KMS-11 (cell line): ENCODE measurements at regions not wholly inside any gene's neighbourhood (a gene's known extent, or its start where the extent isn't known, plus 50 kb on each side); places are given as distances from the start of the nearest gene placed in this dataset.

ENCODE experiments used
- H2AFZ ChIP-seq: fragments of 200-600 bp; sonication (generic); 2 replicates; pipeline ENCODE4 v1.6.1; 2016; ENCODE audit warnings: antibody characterized with exemption, mixed run types, low read depth
- H3K27ac ChIP-seq: fragments of 200-600 bp; sonication (generic); 2 replicates; pipeline ENCODE4 v1.6.1; 2016; ENCODE audit warnings: mild to moderate bottlenecking, mixed run types
- H3K27me3 ChIP-seq: fragments of 200-600 bp; sonication (generic); 2 replicates; pipeline ENCODE4 v1.6.1; 2017; ENCODE audit warnings: mild to moderate bottlenecking, low read depth, mixed run types, moderate library complexity; ENCODE audit not compliant: insufficient read depth
- H3K36me3 ChIP-seq: fragments of 200-600 bp; sonication (generic); 2 replicates; pipeline ENCODE4 v1.6.1; 2017; ENCODE audit warnings: mild to moderate bottlenecking, mixed run types; ENCODE audit not compliant: insufficient read depth
- H3K4me1 ChIP-seq: fragments of 200-600 bp; sonication (generic); 2 replicates; pipeline ENCODE4 v1.6.1; 2016; ENCODE audit warnings: mild to moderate bottlenecking, low read depth, mixed run types; ENCODE audit not compliant: poor library complexity, severe bottlenecking
- H3K4me2 ChIP-seq: fragments of 200-600 bp; sonication (generic); 2 replicates; pipeline ENCODE4 v1.7.0; 2016; ENCODE audit warnings: mild to moderate bottlenecking, mixed run types
- H3K4me3 ChIP-seq: fragments of 200-600 bp; sonication (generic); IDR thresholded peaks from 2 replicates; pipeline ENCODE4 v1.6.1; 2017; ENCODE audit warnings: low read depth, low read length, mixed read lengths; ENCODE audit not compliant: insufficient read depth
- H3K79me2 ChIP-seq: fragments of 200-600 bp; sonication (generic); 2 replicates; pipeline ENCODE4 v1.6.1; 2016; ENCODE audit warnings: low read depth, mixed run types; ENCODE audit not compliant: insufficient read depth
- H3K9ac ChIP-seq: fragments of 200-600 bp; sonication (generic); 2 replicates; pipeline ENCODE4 v1.6.1; 2016; ENCODE audit warnings: mild to moderate bottlenecking, mixed run types
- H4K20me1 ChIP-seq: fragments of 200-600 bp; sonication (generic); 2 replicates; pipeline ENCODE4 v1.6.1; 2016; ENCODE audit warnings: mild to moderate bottlenecking, mixed run types; ENCODE audit not compliant: insufficient read depth
- TF ChIP-seq, protein P1 (sequence below): fragments of 200-600 bp; sonication (generic); conservative IDR thresholded peaks from 2 replicates; pipeline ENCODE4 v1.6.1; 2017; ENCODE audit warnings: low read depth, mild to moderate bottlenecking, antibody characterized with exemption, low read length, moderate library complexity, mixed read lengths

DNA sequence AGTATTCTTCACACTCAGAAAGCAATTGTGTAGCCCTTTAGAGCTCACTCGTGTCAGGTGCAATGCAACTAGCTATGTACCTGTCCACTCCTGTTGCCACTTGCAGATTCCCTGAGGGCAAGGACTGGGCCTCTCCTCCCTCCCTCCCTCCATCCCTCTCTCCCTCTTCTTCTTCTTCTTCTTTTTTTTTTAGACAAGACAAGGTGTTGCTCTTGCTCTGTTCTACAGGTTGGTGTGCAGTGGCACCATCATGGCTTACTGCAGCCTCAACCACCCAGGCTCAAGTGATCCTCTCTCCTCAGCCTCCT lies 119.7 kb downstream of the ACKR3 start:
- Histone ChIP-seq H3K4me2 (no peak overlapping the region), H3K36me3 (no peaks in the 10 kb centered on the region), H4K20me1 (no peaks in the 10 kb centered on the region), H3K4me1 (no peaks in the 10 kb centered on the region), H3K27ac (no peak overlapping the region), H3K9ac (no peak overlapping the region), H3K27me3 (no peaks in the 10 kb centered on the region), H2AFZ (no peak overlapping the region), H3K79me2 (no peaks in the 10 kb centered on the region), H3K4me3 (no peak overlapping the region)
- TF ChIP-seq, protein P1, sequence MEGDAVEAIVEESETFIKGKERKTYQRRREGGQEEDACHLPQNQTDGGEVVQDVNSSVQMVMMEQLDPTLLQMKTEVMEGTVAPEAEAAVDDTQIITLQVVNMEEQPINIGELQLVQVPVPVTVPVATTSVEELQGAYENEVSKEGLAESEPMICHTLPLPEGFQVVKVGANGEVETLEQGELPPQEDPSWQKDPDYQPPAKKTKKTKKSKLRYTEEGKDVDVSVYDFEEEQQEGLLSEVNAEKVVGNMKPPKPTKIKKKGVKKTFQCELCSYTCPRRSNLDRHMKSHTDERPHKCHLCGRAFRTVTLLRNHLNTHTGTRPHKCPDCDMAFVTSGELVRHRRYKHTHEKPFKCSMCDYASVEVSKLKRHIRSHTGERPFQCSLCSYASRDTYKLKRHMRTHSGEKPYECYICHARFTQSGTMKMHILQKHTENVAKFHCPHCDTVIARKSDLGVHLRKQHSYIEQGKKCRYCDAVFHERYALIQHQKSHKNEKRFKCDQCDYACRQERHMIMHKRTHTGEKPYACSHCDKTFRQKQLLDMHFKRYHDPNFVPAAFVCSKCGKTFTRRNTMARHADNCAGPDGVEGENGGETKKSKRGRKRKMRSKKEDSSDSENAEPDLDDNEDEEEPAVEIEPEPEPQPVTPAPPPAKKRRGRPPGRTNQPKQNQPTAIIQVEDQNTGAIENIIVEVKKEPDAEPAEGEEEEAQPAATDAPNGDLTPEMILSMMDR, result no peak

DNA sequence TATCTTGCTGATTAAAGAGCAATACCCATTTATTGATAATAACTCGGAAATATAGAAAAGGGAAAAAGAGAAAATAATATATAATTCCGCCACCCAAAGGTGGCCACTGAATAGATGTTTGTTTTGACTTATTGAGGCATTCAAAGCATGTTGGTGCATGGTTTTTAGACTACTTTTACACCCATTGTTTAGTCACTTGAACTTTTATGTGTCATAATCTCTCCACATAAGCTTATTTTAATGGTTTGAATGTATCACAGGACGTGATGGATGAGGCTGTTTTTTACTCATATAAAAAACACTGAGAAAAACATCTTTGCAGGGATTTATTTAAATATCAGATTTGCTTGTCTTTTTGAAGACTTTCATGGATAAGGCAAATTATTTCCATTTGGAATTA lies 120.4 kb downstream of the ACKR3 start:
- Histone ChIP-seq H3K27me3 (no peaks in the 10 kb centered on the region), H2AFZ (no peak overlapping the region), H3K4me3 (no peak overlapping the region), H3K4me1 (no peaks in the 10 kb centered on the region), H3K36me3 (no peaks in the 10 kb centered on the region), H4K20me1 (no peaks in the 10 kb centered on the region), H3K27ac (no peak overlapping the region), H3K4me2 (no peak overlapping the region), H3K79me2 (no peaks in the 10 kb centered on the region), H3K9ac (no peak overlapping the region)
- TF ChIP-seq, protein P1, result no peak

DNA sequence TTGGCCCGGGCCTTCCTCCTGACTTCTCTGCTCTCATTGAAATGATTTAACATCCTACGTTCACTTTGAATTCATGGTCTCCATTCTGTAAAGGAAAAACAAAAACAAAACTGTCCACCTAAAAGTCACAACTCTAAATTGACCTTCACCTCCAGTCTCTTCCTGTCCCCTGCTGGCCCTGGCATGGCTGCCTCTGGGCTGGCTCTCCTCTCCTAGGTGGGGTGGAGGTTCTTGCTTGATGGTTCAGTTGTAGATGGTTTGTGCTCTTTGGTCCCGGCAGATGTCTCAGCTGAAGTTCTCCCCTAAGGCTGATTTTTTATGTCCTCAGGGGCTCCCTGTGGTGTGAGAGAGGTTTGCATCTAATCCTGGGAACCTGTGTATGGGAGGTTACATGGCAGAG lies 121.1 kb downstream of the ACKR3 start:
- H3K4me1 ChIP-seq, result no peaks in the 10 kb centered on the region
- H3K4me2 ChIP-seq, result no peak overlapping the region

DNA sequence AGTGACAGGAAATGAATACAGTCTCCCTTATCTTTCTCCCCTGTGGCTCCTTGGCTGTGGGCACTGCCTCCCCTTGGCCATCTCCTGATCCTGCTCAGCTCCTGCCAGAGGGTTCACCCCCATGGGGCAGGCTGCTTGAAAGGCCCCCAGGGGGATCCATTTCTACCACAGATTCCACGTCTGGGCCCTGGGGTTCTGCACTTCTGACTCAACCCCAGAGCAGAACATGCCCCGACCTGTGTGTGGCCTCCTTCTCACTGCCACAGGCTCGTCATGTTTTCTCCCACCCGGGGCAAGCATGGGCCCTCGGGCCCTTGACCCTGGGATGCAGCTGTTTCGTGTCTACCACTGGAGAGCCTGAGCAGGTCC lies 122.2 kb downstream of the ACKR3 start:
- Histone ChIP-seq H3K4me3 (no peak overlapping the region), H2AFZ (no peak overlapping the region), H3K79me2 (no peaks in the 10 kb centered on the region), H3K4me1 (no peaks in the 10 kb centered on the region), H3K27ac (no peak overlapping the region), H3K36me3 (no peaks in the 10 kb centered on the region), H3K4me2 (no peak overlapping the region), H3K9ac (no peak overlapping the region), H3K27me3 (no peaks in the 10 kb centered on the region), H4K20me1 (no peaks in the 10 kb centered on the region)
- TF ChIP-seq, protein P1, result no peak

More for the DNA sequence above, 121.1 kb downstream of the ACKR3 start:
- Histone ChIP-seq H3K4me3 (no peak overlapping the region), H3K36me3 (no peaks in the 10 kb centered on the region), H4K20me1 (no peaks in the 10 kb centered on the region), H3K9ac (no peak overlapping the region), H3K79me2 (no peaks in the 10 kb centered on the region), H2AFZ (no peak overlapping the region), H3K27ac (no peak overlapping the region), H3K27me3 (no peaks in the 10 kb centered on the region)
- TF ChIP-seq, protein P1, result no peak

DNA sequence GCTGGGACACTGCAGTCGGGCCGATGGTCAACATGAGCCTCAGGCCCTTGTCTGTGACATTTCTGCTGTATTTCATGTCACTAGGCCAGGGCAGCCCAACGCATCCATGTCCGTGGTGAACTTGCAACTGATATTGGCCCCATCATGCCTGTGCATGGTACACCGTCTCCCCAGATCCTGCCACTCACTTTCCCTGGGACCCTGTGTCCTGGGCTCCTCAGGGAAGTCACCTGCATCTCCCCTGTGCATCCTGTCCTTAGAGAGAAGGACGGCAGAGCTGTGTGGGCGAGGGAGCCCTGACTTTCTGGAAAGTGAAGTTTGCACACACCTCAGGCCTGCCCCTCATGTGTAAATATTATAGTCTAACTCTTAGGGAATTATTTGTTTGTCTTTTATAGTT lies 123.3 kb downstream of the ACKR3 start:
- Histone ChIP-seq H3K79me2 (no peaks in the 10 kb centered on the region), H3K27ac (no peak overlapping the region), H3K4me3 (no peak overlapping the region), H3K4me1 (no peaks in the 10 kb centered on the region), H4K20me1 (no peaks in the 10 kb centered on the region), H3K9ac (no peak overlapping the region), H3K4me2 (no peak overlapping the region), H3K36me3 (no peaks in the 10 kb centered on the region), H2AFZ (no peak overlapping the region), H3K27me3 (no peaks in the 10 kb centered on the region)
- TF ChIP-seq, protein P1, result no peak
